Right lobe of liver (tissue), 6 donors: ENCODE measurements at regions not wholly inside any gene's neighbourhood (a gene's known extent, or its start where the extent isn't known, plus 50 kb on each side); places are given as distances from the start of the nearest gene placed in this dataset.

ENCODE experiments used
- ATAC-seq, 4 donors: fragments of 200-7000 bp; cut with Tn5 transposase; one replicate each; pipeline ENCODE4 v1.9.1; 2020; ENCODE audit warnings: mild to moderate bottlenecking in 4 of 4, moderate library complexity in 4 of 4
- DNase-seq, 3 donors: peaks; one replicate each; pipeline ENCODE4 v3.0.0-alpha.2; 2020
- H3K27ac ChIP-seq, 3 donors: fragments of 200-600 bp; one replicate each; pipeline ENCODE4 v1.8.0; 2022
- H3K27me3 ChIP-seq, 2 donors: fragments of 200-600 bp; one replicate each; pipeline ENCODE4 v1.8.0; 2022
- H3K36me3 ChIP-seq, 4 donors: fragments of 200-600 bp; sonication (generic) in 1 of 4; one replicate each; pipeline versions ENCODE4 v1.5.1 to v1.8.0; 2017 to 2022; ENCODE audit warnings: control low read depth in 1 of 4
- H3K4me1 ChIP-seq, 4 donors: fragments of 200-600 bp; sonication (generic) in 1 of 4; one replicate each; pipeline versions ENCODE4 v1.5.1 to v1.8.0; 2017 to 2022; ENCODE audit warnings: control low read depth in 1 of 4
- H3K4me3 ChIP-seq, 3 donors: fragments of 200-600 bp; one replicate each; pipeline ENCODE4 v1.8.0; 2022
- H3K9me3 ChIP-seq, 4 donors: fragments of 200-600 bp; sonication (generic) in 1 of 4; one replicate each; pipeline versions ENCODE4 v1.5.1 to v1.8.0; 2017 to 2022; ENCODE audit warnings: control low read depth in 1 of 4
- CTCF ChIP-seq, 4 donors: fragments of 200-600 bp in 3 of 4; fragments of 450-650 bp in 1 of 4; IDR thresholded peaks; one replicate each; pipeline versions ENCODE4 v1.5.1 to v1.8.0; 2016 to 2022; ENCODE audit warnings: antibody characterized with exemption in 4 of 4, mild to moderate bottlenecking in 2 of 4
- POLR2A ChIP-seq: fragments of 450-650 bp; IDR thresholded peaks from one replicate; pipeline ENCODE4 v1.6.1; 2017; ENCODE audit warnings: antibody characterized with exemption, mild to moderate bottlenecking
- WGBS: methylation state at CpG from one replicate; pipeline ENCODE4 v1.1.6; 2018; ENCODE audit warnings: low coverage, low lambda C conversion rate; ENCODE audit not compliant: insufficient coverage; ENCODE audit errors: missing lambda C conversion rate; 5-methylcytosine and 5-hydroxymethylcytosine counted together
- intact Hi-C, 2 donors: fragments of 100-400 bp; cut with DNase I; formaldehyde crosslinking; loops; one replicate each; pipeline versions ENCODE4 v1.11.2 to v1.14.1; 2022
- donor health status: DM: no; HTN: yes; CAD: no.
- donor health status: DM: no; HTN: no; CAD: no.
- donor health status: DM: no; HTN: no; CAD: no.
- donor health status: DM: no; HTN: yes; CAD: no.
- donor health status: DM: no; HTN: yes; CAD: no.

GRCh38 chr2:78056976-78057375, 534.8 kb upstream of the LRRTM4 start:
- Histone ChIP-seq H3K4me3 (no peak overlapping the region), H3K9me3 (no peaks in the 10 kb centered on the region), H3K27ac (no peak overlapping the region), H3K4me1 (no peaks in the 10 kb centered on the region), H3K27me3 (no peaks in the 10 kb centered on the region), H3K36me3 (no peaks in the 10 kb centered on the region)
- TF ChIP-seq POLR2A (no peak), CTCF (IDR thresholded peaks at IDR 0.05) (no peak)
- DNase-seq (no peak), ATAC-seq (no peak)
- intact Hi-C loops = no loop called here

- no peaks in the 10 kb centered on the region for H3K9me3 ChIP-seq
- TF ChIP-seq POLR2A (no peak), CTCF (IDR thresholded peaks at IDR 0.05) (no peak)
- DNase-seq (no peak), ATAC-seq (no peak)
- 50% methylated on average over 2 of the region's 2 CpGs for WGBS
- no peak overlapping the region for H3K27ac ChIP-seq
- H3K27me3 ChIP-seq = no peaks in the 10 kb centered on the region
- no peak overlapping the region for H3K4me3 ChIP-seq
- intact Hi-C loops = no loop called here
- H3K4me1 ChIP-seq = no peaks in the 10 kb centered on the region
- no peaks in the 10 kb centered on the region for H3K36me3 ChIP-seq
These were observed 539.1 kb upstream of the LRRTM4 start for GRCh38 chr2:78061301-78061700.

GRCh38 chr2:78061732-78062131, 539.6 kb upstream of the LRRTM4 start:
- intact Hi-C loops = no loop called here
- no peak for ATAC-seq
- 64% methylated on average over 5 of the region's 5 CpGs for WGBS

GRCh38 chr2:78063246-78064020, 541.3 kb upstream of the LRRTM4 start:
- 27% methylated on average over 2 of the region's 2 CpGs for WGBS

More at GRCh38 chr2:78061732-78062131, 539.6 kb upstream of the LRRTM4 start:
- H3K27ac ChIP-seq = no peak overlapping the region
- no peak overlapping the region for H3K4me3 ChIP-seq
- no peaks in the 10 kb centered on the region for H3K36me3 ChIP-seq
- H3K27me3 ChIP-seq = no peaks in the 10 kb centered on the region
- no peaks in the 10 kb centered on the region for H3K9me3 ChIP-seq
- no peak for DNase-seq
- TF ChIP-seq CTCF (IDR thresholded peaks at IDR 0.05) (no peak), POLR2A (no peak)
- no peaks in the 10 kb centered on the region for H3K4me1 ChIP-seq

More at GRCh38 chr2:78063246-78064020, 541.3 kb upstream of the LRRTM4 start:
- DNase-seq (no peak), ATAC-seq (no peak)
- Histone ChIP-seq H3K36me3 (no peaks in the 10 kb centered on the region), H3K4me1 (no peaks in the 10 kb centered on the region), H3K27ac (no peak overlapping the region), H3K4me3 (no peak overlapping the region), H3K27me3 (no peaks in the 10 kb centered on the region), H3K9me3 (no peaks in the 10 kb centered on the region)
- intact Hi-C loops = no loop called here
- no peak for TF ChIP-seq POLR2A
- TF ChIP-seq CTCF (IDR thresholded peaks at IDR 0.05) = no peak
